Loucy (cell line): ENCODE measurements at regions not wholly inside any gene's neighbourhood (a gene's known extent, or its start where the extent isn't known, plus 50 kb on each side); places are given as distances from the start of the nearest gene placed in this dataset.

Source experiments
- H2AFZ ChIP-seq: fragments of 200-600 bp; sonication (generic); 2 replicates; pipeline ENCODE4 v1.6.0; 2016; ENCODE audit warnings: antibody characterized with exemption, mild to moderate bottlenecking, low read length, moderate library complexity
- H3F3A ChIP-seq: fragments of 200-600 bp; 2 replicates; pipeline ENCODE4 v1.6.0; 2016; ENCODE audit warnings: antibody characterized with exemption, low read depth, mild to moderate bottlenecking
- H3K27me3 ChIP-seq: fragments of 200-600 bp; sonication (generic); 2 replicates; pipeline ENCODE4 v1.6.1; 2014; ENCODE audit warnings: low read length, mild to moderate bottlenecking; ENCODE audit not compliant: insufficient read depth, poor library complexity, severe bottlenecking
- H3K36me3 ChIP-seq: fragments of 200-600 bp; sonication (generic); 2 replicates; pipeline ENCODE4 v1.6.1; 2016; ENCODE audit warnings: low read length; ENCODE audit not compliant: insufficient read depth
- H3K4me1 ChIP-seq: fragments of 200-600 bp; sonication (generic); 2 replicates; pipeline ENCODE4 v1.5.1; 2014; ENCODE audit warnings: low read length, mild to moderate bottlenecking; ENCODE audit not compliant: insufficient read depth, poor library complexity, severe bottlenecking
- H3K4me2 ChIP-seq: fragments of 200-600 bp; sonication (generic); 2 replicates; pipeline ENCODE4 v1.6.0; 2014; ENCODE audit warnings: antibody characterized with exemption, low read length, low read depth, mild to moderate bottlenecking; ENCODE audit not compliant: poor library complexity, severe bottlenecking
- H3K4me3 ChIP-seq: fragments of 200-600 bp; sonication (generic); 2 replicates; pipeline ENCODE4 v1.5.1; 2014; ENCODE audit warnings: low read length, mild to moderate bottlenecking, mixed read lengths; ENCODE audit not compliant: poor library complexity, severe bottlenecking
- H3K79me2 ChIP-seq: fragments of 200-600 bp; sonication (generic); 2 replicates; pipeline ENCODE4 v1.6.1; 2014; ENCODE audit warnings: low read length; ENCODE audit not compliant: insufficient read depth
- H3K9ac ChIP-seq: fragments of 200-600 bp; sonication (generic); 2 replicates; pipeline ENCODE4 v1.6.0; 2014; ENCODE audit warnings: mild to moderate bottlenecking, low read depth, low read length, moderate library complexity; ENCODE audit not compliant: poor library complexity, severe bottlenecking
- H3K9me2 ChIP-seq: fragments of 200-600 bp; sonication (generic); replicated peaks from 2 replicates; pipeline ENCODE4 v1.6.1; 2016; ENCODE audit warnings: low read depth, low read length, mixed read lengths
- H3K9me3 ChIP-seq: fragments of 200-600 bp; sonication (generic); 2 replicates; pipeline ENCODE4 v1.6.1; 2014; ENCODE audit warnings: mild to moderate bottlenecking, antibody characterized with exemption, low read length, low read depth; ENCODE audit not compliant: insufficient read depth
- H4K20me1 ChIP-seq: fragments of 200-600 bp; sonication (generic); 2 replicates; pipeline ENCODE4 v1.6.0; 2014; ENCODE audit warnings: antibody characterized with exemption, low read length, mild to moderate bottlenecking; ENCODE audit not compliant: insufficient read depth, poor library complexity, severe bottlenecking
- EZH2phosphoT487 ChIP-seq: fragments of 200-600 bp; IDR thresholded peaks from 2 replicates; pipeline ENCODE4 v1.6.1; 2018; ENCODE audit warnings: antibody characterized with exemption, mild to moderate bottlenecking, moderate library complexity, borderline replicate concordance
- TF ChIP-seq, protein P1 (sequence below): fragments of 200-600 bp; sonication (generic); conservative IDR thresholded peaks from 2 replicates; pipeline ENCODE4 v1.5.1; 2014; ENCODE audit warnings: mild to moderate bottlenecking, antibody characterized with exemption, low read length

DNA sequence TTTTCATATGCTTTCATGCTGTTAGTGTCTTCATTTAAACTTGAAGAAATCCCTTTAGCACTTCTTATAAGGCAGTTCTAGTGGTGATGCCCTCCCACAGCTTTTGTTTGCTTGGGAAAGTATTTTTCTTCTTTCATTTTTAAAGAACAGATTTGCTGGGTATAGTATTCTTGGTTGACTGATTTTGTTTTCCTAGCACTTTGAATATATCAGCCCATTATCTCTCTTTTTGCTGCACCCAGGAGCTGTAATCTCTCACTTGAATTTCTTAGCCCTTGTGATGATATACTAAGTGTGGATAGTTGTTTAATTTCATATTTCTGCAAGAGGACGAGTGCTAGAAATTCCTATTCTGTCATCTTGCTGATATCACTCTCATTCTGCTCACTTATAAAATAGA is 283.7 kb downstream of the GPAT3 start:
- H3K4me1 ChIP-seq: no peaks in the 10 kb centered on the region
- no peaks in the 10 kb centered on the region for H3F3A ChIP-seq
- TF ChIP-seq EZH2phosphoT487: no peak
- TF ChIP-seq, protein P1, sequence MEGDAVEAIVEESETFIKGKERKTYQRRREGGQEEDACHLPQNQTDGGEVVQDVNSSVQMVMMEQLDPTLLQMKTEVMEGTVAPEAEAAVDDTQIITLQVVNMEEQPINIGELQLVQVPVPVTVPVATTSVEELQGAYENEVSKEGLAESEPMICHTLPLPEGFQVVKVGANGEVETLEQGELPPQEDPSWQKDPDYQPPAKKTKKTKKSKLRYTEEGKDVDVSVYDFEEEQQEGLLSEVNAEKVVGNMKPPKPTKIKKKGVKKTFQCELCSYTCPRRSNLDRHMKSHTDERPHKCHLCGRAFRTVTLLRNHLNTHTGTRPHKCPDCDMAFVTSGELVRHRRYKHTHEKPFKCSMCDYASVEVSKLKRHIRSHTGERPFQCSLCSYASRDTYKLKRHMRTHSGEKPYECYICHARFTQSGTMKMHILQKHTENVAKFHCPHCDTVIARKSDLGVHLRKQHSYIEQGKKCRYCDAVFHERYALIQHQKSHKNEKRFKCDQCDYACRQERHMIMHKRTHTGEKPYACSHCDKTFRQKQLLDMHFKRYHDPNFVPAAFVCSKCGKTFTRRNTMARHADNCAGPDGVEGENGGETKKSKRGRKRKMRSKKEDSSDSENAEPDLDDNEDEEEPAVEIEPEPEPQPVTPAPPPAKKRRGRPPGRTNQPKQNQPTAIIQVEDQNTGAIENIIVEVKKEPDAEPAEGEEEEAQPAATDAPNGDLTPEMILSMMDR: no peak
- no peak overlapping the region for H3K4me3 ChIP-seq
- no peak overlapping the region for H2AFZ ChIP-seq
- H3K9me3 ChIP-seq: no peaks in the 10 kb centered on the region
- H3K4me2 ChIP-seq: no peak overlapping the region
- no peak overlapping the region for H3K9ac ChIP-seq
- H3K9me2 ChIP-seq: no peaks in the 10 kb centered on the region
- no peaks in the 10 kb centered on the region for H4K20me1 ChIP-seq
- H3K36me3 ChIP-seq: no peaks in the 10 kb centered on the region
- H3K27me3 ChIP-seq: no peaks in the 10 kb centered on the region
- no peaks in the 10 kb centered on the region for H3K79me2 ChIP-seq

DNA sequence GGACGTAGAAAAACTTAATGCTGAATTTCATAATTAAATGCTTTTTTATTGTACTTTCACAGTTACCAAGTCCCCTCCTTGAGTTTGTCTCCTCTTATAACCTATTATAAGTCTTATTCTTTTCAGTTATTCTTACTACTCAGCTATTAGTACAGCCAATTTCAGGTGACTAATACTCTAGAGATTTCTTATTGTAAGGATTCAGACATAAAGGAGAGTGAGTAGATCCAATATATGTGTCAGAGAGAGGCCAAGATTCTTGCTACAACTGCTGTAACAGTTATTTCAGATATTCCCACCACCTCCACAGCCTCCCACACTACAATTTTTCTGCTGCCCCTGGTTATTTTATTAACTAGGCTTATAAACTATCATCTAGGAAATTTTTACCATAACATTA is 274.5 kb downstream of the GPAT3 start:
- Histone ChIP-seq H3K4me2 (no peak overlapping the region), H4K20me1 (no peaks in the 10 kb centered on the region), H3F3A (no peaks in the 10 kb centered on the region), H3K9ac (no peak overlapping the region), H3K27me3 (no peaks in the 10 kb centered on the region), H3K9me3 (no peaks in the 10 kb centered on the region), H3K4me3 (no peak overlapping the region), H3K36me3 (no peaks in the 10 kb centered on the region), H3K4me1 (no peaks in the 10 kb centered on the region), H3K9me2 (no peaks in the 10 kb centered on the region), H3K79me2 (no peaks in the 10 kb centered on the region), H2AFZ (no peak overlapping the region)
- no peak for TF ChIP-seq EZH2phosphoT487
- TF ChIP-seq, protein P1: no peak

DNA sequence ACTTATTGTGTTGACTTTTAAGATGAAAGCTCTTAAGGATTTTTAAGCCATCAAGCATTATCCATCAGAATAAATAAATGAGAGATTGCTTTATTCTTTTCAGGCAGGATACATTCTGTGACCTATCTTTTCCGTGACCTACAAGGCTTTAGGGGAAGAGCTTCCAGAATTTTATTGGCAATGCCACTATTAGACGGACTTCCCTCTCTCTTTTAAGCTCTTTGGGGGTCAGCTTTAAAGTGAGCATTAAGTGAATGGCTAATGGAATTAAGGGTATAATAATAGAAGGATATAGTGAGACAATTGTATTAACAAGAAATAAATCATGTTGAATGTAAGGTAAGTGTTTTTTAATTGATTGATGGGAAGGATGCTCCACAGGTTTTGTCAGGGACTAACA is 273.7 kb downstream of the GPAT3 start:
- Histone ChIP-seq H4K20me1 (no peaks in the 10 kb centered on the region), H3K9me3 (no peaks in the 10 kb centered on the region), H3F3A (no peaks in the 10 kb centered on the region), H3K4me2 (no peak overlapping the region), H2AFZ (no peak overlapping the region), H3K9ac (no peak overlapping the region), H3K36me3 (no peaks in the 10 kb centered on the region), H3K4me3 (no peak overlapping the region), H3K27me3 (no peaks in the 10 kb centered on the region), H3K4me1 (no peaks in the 10 kb centered on the region), H3K9me2 (no peaks in the 10 kb centered on the region), H3K79me2 (no peaks in the 10 kb centered on the region)
- TF ChIP-seq, protein P1: no peak
- TF ChIP-seq EZH2phosphoT487: no peak
